Psoas muscle (tissue), 7 donors: ENCODE measurements at regions not wholly inside any gene's neighbourhood (a gene's known extent, or its start where the extent isn't known, plus 50 kb on each side); places are given as distances from the start of the nearest gene placed in this dataset.

Experiments used
- ATAC-seq, 4 donors: fragments of 200-7000 bp; cut with Tn5 transposase; one replicate each; pipeline ENCODE4 v1.9.1; 2020; ENCODE audit warnings: moderate library complexity in 3 of 4, mild to moderate bottlenecking in 2 of 4
- DNase-seq, 2 donors: peaks; one replicate each; pipeline ENCODE4 v3.0.0-alpha.2; 2020
- H3K27ac ChIP-seq: fragments of 200-600 bp; one replicate; pipeline ENCODE4 v1.8.0; 2022
- H3K27me3 ChIP-seq, 3 donors: fragments of 200-600 bp in 1 of 3; one replicate each; pipeline versions ENCODE4 v1.6.1 to v1.8.0; 2013 to 2022; ENCODE audit warnings: low read length in 2 of 3, mild to moderate bottlenecking in 2 of 3, moderate library complexity in 1 of 3; ENCODE audit not compliant: insufficient read depth in 3 of 3
- H3K36me3 ChIP-seq, 2 donors: fragments of 200-600 bp in 1 of 2; one replicate each; pipeline versions ENCODE4 v1.6.1 to v1.8.0; 2013 to 2022; ENCODE audit warnings: low read depth in 1 of 2, mild to moderate bottlenecking in 1 of 2, moderate library complexity in 1 of 2; ENCODE audit not compliant: insufficient read depth in 1 of 2
- H3K4me1 ChIP-seq: fragments of 200-600 bp; one replicate; pipeline ENCODE4 v1.8.0; 2022
- H3K4me3 ChIP-seq: fragments of 200-600 bp; one replicate; pipeline ENCODE4 v1.8.0; 2022; ENCODE audit warnings: mild to moderate bottlenecking
- H3K9me3 ChIP-seq: fragments of 200-600 bp; one replicate; pipeline ENCODE4 v1.8.0; 2022
- WGBS, 3 donors: extraction: QIAGEN DNeasy Blood & Tissue Kit; methylation state at CpG; one replicate each; pipeline versions ENCODE4 v1.1.6 to v1.1.7; 2013; 5-methylcytosine and 5-hydroxymethylcytosine counted together
- intact Hi-C, 2 donors: fragments of 100-400 bp; cut with DNase I; formaldehyde crosslinking; loops; one replicate each; pipeline versions ENCODE4 v1.11.0 to v1.14.2; 2022
- TF ChIP-seq, protein P1 (sequence below): fragments of 200-600 bp; IDR thresholded peaks from one replicate; pipeline ENCODE4 v1.8.0; 2022; ENCODE audit warnings: antibody characterized with exemption
- donor health status: healthy with polysubstance abuse.
- donor health status: DM: no; HTN: no; CAD: no; lungs with moderate emphysema.
- donor health status: Bipolar disorder and iron deficiency.
- donor health status: healthy.
- donor health status: DM: yes; HTN: yes; CAD: no.
- donor health status: DM: no; HTN: no; CAD: no.
- donor health status: DM: yes; HTN: yes; CAD: no.

- ATAC-seq, result no peak
- TF ChIP-seq, protein P1, sequence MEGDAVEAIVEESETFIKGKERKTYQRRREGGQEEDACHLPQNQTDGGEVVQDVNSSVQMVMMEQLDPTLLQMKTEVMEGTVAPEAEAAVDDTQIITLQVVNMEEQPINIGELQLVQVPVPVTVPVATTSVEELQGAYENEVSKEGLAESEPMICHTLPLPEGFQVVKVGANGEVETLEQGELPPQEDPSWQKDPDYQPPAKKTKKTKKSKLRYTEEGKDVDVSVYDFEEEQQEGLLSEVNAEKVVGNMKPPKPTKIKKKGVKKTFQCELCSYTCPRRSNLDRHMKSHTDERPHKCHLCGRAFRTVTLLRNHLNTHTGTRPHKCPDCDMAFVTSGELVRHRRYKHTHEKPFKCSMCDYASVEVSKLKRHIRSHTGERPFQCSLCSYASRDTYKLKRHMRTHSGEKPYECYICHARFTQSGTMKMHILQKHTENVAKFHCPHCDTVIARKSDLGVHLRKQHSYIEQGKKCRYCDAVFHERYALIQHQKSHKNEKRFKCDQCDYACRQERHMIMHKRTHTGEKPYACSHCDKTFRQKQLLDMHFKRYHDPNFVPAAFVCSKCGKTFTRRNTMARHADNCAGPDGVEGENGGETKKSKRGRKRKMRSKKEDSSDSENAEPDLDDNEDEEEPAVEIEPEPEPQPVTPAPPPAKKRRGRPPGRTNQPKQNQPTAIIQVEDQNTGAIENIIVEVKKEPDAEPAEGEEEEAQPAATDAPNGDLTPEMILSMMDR, result no peak
- Histone ChIP-seq H3K9me3 (no peaks in the 10 kb centered on the region), H3K27me3 (no peaks in the 10 kb centered on the region), H3K4me3 (no peak overlapping the region), H3K36me3 (no peaks in the 10 kb centered on the region), H3K27ac (no peak overlapping the region), H3K4me1 (peaks cover 9% of the 10 kb centered on the region)
- WGBS, 3 donors, result 88 to 95% (median 92%) methylated on average over 20 of the region's 20 CpGs
- intact Hi-C loops, result no loop called here
- DNase-seq, result no peak
Observed at GRCh38 chr20:62527781-62528180, 52.0 kb upstream of the GATA5 start.

DNA sequence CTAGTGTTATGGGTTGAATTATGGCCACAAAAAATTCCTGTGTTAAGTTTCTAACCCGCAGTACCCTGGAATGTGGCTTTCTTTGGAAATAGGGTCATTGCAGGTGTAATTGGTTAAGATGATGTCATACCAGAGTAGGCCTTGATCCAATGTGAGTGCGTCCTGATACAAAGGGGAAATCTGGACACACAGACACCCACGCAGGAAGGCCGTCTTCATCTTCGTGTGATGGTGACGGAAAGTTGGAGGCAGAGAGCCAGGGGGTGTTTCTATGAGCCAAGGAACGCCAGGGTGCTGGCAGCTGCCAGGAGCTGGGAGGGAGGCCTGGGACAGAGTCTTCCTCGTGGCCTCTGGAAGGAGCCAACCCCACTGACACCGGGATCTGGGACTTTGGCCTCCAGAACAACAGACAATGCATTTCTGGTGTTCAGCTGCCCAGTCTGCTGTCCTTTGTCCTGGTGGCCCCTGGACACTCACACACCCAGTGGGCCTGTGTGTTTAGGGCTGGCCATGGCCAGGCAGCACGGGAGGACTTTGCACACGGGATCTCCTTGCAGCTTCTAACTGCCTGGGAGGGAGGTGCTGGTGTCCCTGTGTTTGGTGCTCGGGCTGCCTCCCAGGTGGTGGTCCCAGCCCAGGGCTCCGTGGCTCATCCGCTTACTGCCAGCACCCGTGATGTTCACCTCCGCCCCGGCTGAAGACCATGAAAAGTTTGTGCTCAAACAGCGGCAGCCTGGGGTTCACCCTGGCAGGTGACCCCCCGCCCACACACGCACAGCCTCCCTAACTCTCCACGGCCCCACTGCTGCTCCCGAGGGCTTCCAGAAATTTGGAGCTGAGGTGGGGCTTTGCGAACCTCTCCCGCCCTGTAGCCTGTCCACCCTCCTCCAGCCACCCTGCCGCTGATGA, 53.4 kb upstream of the GATA5 start:
- ATAC-seq (peak; percentile 27 to 74 (median 52)), DNase-seq (no peak)
- peaks cover 9% of the 10 kb centered on the region for H3K4me1 ChIP-seq
- H3K9me3 ChIP-seq, result no peaks in the 10 kb centered on the region
- no peaks in the 10 kb centered on the region for H3K27me3 ChIP-seq
- TF ChIP-seq, protein P1, result no peak
- no peak overlapping the region for H3K27ac ChIP-seq
- no peak overlapping the region for H3K4me3 ChIP-seq
- WGBS, 3 donors, result 52 to 58% (median 56%) methylated on average over 25 of the region's 25 CpGs
- intact Hi-C loops, result no loop called here
- H3K36me3 ChIP-seq, result no peaks in the 10 kb centered on the region

DNA sequence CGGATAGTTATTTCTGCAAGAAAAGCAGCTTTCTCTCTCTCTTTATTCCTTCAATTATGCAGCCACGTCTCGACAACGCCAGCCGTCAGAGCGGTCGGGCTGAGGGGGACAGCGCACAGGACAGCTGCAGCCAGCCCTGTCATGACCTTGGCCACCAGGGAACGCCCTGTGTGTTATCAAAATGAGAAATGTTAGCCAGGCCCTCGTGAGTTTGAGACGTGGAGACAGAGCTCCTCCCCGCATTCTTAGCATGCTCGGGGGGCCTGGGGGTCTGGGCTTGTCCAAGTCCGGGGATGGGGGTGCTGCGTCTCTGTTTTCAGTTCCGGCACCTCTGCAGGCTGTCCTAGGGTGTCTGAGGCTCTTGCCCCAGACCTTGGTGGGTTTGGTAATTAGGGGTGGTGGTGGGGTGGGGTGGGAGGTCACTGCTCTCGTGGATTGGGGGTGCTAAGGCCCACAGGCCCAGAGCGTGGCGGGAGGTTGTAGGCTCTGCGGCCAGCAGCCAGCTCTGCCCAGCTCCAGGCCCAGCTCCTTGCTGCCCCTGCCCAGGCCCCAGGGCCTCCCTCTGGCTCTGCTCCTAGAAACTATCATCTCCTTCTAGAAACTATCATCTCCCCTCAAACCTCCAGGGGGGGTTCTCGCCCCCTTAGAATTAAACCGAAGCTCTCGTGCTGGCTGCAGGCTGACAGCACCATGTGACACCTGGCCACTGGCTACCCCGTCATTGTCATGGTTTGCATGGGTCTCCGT, 54.3 kb upstream of the GATA5 start:
- 38 to 50% (median 47%) methylated on average over 22 to 25 of the region's 25 CpGs for WGBS, 3 donors
- TF ChIP-seq, protein P1, result no peak
- peaks cover 12% of the 10 kb centered on the region for H3K4me1 ChIP-seq
- no peaks in the 10 kb centered on the region for H3K27me3 ChIP-seq
- intact Hi-C loops, result no loop called here
- H3K36me3 ChIP-seq, result no peaks in the 10 kb centered on the region
- H3K27ac ChIP-seq, result no peak overlapping the region
- peak; percentile 67 to 80 (median 74) for ATAC-seq
- H3K4me3 ChIP-seq, result no peak overlapping the region
- no peak for DNase-seq
- H3K9me3 ChIP-seq, result no peaks in the 10 kb centered on the region

DNA sequence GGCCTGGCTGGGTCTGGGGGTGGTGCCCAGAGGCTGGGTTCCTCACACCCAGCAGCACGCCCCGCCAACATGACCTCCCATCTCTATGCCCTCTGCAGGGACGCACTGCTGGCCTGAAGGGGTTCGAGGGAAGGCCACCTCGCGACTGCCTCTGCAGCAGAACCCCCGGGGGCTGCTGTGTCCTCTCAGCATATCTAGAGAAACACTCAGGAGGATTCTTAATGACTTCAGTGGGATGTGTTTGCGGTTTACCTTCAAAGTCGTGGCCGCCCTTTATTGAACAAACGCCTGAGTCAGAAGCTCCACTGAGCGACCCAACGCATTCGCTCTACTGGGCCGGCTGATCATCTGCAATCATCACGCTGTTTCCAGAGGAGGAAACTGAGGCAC, 54.8 kb upstream of the GATA5 start:
- WGBS, 3 donors, result 91 to 97% (median 95%) methylated on average over 16 of the region's 16 CpGs
- H3K4me3 ChIP-seq, result no peak overlapping the region
- peaks cover 18% of the 10 kb centered on the region for H3K4me1 ChIP-seq
- ATAC-seq, result no peak
- no peak for DNase-seq
- H3K27me3 ChIP-seq, result no peaks in the 10 kb centered on the region
- no peaks in the 10 kb centered on the region for H3K36me3 ChIP-seq
- H3K27ac ChIP-seq, result no peak overlapping the region
- intact Hi-C loops, result no loop called here
- TF ChIP-seq, protein P1, result no peak
- no peaks in the 10 kb centered on the region for H3K9me3 ChIP-seq
